Astrocyte (in vitro differentiated cells and primary cell): ENCODE measurements at regions not wholly inside any gene's neighbourhood (a gene's known extent, or its start where the extent isn't known, plus 50 kb on each side); places are given as distances from the start of the nearest gene placed in this dataset.

ENCODE experiments used
- DNase-seq: peaks from one replicate; pipeline ENCODE4 v3.0.0-alpha.2; 2010; ENCODE audit warnings: low read depth
- FAIRE-seq: peaks from 2 replicates; lab custom pipeline; 2011; peaks lifted over from hg19 to GRCh38; lab: Jason Lieb, UNC
- H2AFZ ChIP-seq: 2 replicates; pipeline ENCODE4 v1.6.0; 2012; ENCODE audit warnings: low read depth, low read length, inconsistent platforms
- H3K27ac ChIP-seq: 2 replicates; pipeline ENCODE4 v1.5.1; 2011; ENCODE audit warnings: low read depth, low read length, inconsistent platforms
- H3K27me3 ChIP-seq: 2 replicates; pipeline ENCODE4 v1.6.0; 2011; ENCODE audit warnings: low read length, inconsistent platforms; ENCODE audit not compliant: insufficient read depth
- H3K36me3 ChIP-seq: 2 replicates; pipeline ENCODE4 v1.5.1; 2011; ENCODE audit warnings: low read length, inconsistent platforms; ENCODE audit not compliant: insufficient read depth
- H3K4me1 ChIP-seq: 2 replicates; pipeline ENCODE4 v1.5.1; 2011; ENCODE audit warnings: low read length, inconsistent platforms; ENCODE audit not compliant: insufficient read depth
- H3K4me2 ChIP-seq: 2 replicates; pipeline ENCODE4 v1.6.0; 2012; ENCODE audit warnings: low read length, inconsistent platforms
- H3K4me3 ChIP-seq: 2 replicates; pipeline ENCODE4 v1.5.1; 2011; ENCODE audit warnings: low read depth, mild to moderate bottlenecking, low read length, inconsistent platforms; ENCODE audit not compliant: insufficient read depth
- H3K79me2 ChIP-seq: 2 replicates; pipeline ENCODE4 v1.6.0; 2012; ENCODE audit warnings: mild to moderate bottlenecking, low read length, inconsistent platforms; ENCODE audit not compliant: insufficient read depth
- H3K9ac ChIP-seq: 2 replicates; pipeline ENCODE4 v1.6.0; 2012; ENCODE audit warnings: mild to moderate bottlenecking, low read length, inconsistent platforms
- H3K9me3 ChIP-seq: 2 replicates; pipeline ENCODE4 v1.5.1; 2012; ENCODE audit warnings: low read depth, mild to moderate bottlenecking, low read length, inconsistent platforms; ENCODE audit not compliant: insufficient read depth
- H4K20me1 ChIP-seq: 2 replicates; pipeline ENCODE4 v1.6.0; 2012; ENCODE audit warnings: low read length, inconsistent platforms; ENCODE audit not compliant: insufficient read depth
- H3K27ac Mint-ChIP-seq: one replicate; pipeline ENCODE4 v1.8.0; 2021; ENCODE audit warnings: mild to moderate bottlenecking, mixed read lengths; ENCODE audit not compliant: unreplicated experiment
- H3K27me3 Mint-ChIP-seq: one replicate; pipeline ENCODE4 v1.8.0; 2021; ENCODE audit warnings: low read depth, mixed read lengths; ENCODE audit not compliant: unreplicated experiment
- H3K36me3 Mint-ChIP-seq: one replicate; pipeline ENCODE4 v1.8.0; 2021; ENCODE audit warnings: low read depth, mixed read lengths; ENCODE audit not compliant: unreplicated experiment
- H3K4me1 Mint-ChIP-seq: one replicate; pipeline ENCODE4 v1.8.0; 2021; ENCODE audit warnings: low read depth, mixed read lengths; ENCODE audit not compliant: unreplicated experiment
- H3K4me3 Mint-ChIP-seq: one replicate; pipeline ENCODE4 v1.8.0; 2021; ENCODE audit warnings: mild to moderate bottlenecking, moderate library complexity, mixed read lengths; ENCODE audit not compliant: unreplicated experiment
- H3K9me3 Mint-ChIP-seq: one replicate; pipeline ENCODE4 v1.8.0; 2021; ENCODE audit warnings: mild to moderate bottlenecking, mixed read lengths; ENCODE audit not compliant: unreplicated experiment
- EZH2 ChIP-seq: IDR thresholded peaks from 2 replicates; pipeline ENCODE4 v1.6.1; 2012; ENCODE audit warnings: mild to moderate bottlenecking, low read length, inconsistent platforms; ENCODE audit not compliant: insufficient read depth
- TF ChIP-seq, protein P1 (sequence below): IDR thresholded peaks from 2 replicates; pipeline ENCODE4 v1.5.1; 2011; ENCODE audit warnings: low read depth, mild to moderate bottlenecking, inconsistent platforms, low read length, moderate library complexity; ENCODE audit not compliant: insufficient read depth

DNA sequence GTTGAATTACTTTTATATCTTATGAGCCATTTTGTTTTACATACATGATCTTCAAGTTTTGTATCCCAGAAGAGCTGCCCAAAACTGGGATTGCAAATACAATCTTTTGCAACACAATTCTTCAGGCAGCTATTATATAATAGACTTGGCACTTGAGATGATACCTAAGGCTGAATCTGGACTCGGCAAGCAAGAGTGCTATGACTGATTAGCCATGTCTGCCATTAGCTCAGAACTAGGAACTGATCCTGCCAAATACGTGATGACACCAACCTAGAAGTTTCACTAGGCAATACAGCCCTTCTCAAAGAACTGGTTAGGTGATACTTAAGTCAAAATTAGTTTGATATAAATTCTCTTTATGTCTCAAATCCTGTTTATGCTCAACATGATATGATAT is 619.6 kb downstream of the CPS1 start:
- no peak for FAIRE-seq

DNA sequence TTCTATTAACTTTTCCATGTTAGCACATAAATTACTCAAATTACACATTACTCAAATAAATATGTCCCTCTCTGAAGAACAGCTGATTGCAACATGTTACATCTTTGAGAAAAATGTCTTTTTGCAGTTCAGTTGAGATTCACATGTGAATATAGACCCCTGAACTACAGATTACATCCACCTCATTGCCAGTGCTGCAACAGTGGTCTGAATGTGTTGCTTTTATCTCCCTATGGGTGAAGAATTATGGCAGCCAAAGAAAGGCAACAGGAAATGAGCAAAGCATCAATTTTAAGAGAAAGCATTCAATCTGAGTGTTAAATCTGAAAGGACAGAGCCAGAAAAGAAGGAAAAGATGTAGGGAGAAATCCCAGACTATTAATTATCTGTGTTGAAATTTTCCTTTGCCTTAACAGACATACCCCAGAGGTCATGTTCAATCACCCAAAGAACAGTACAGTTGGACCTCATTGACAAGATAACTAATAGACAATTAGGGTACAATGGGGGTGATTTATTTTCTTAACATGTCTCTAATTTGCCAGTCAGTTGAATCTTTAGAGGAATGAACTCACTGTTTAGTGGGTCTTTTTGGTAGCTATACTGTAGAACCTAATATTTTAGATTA is 620.2 kb downstream of the CPS1 start:
- H3K4me2 ChIP-seq: no peak overlapping the region
- H3K79me2 ChIP-seq: no peaks in the 10 kb centered on the region
- FAIRE-seq: no peak
- no peak overlapping the region for H2AFZ ChIP-seq
- no peak for DNase-seq
- H3K4me1 ChIP-seq: no peaks in the 10 kb centered on the region
- H3K27ac ChIP-seq: no peak overlapping the region
- no peak overlapping the region for H3K4me3 ChIP-seq
- H3K36me3 Mint-ChIP-seq: no peaks in the 10 kb centered on the region
- no peaks in the 10 kb centered on the region for H4K20me1 ChIP-seq
- no peak overlapping the region for H3K9ac ChIP-seq
- no peaks in the 10 kb centered on the region for H3K27me3 Mint-ChIP-seq
- H3K27ac Mint-ChIP-seq: no peak overlapping the region
- H3K9me3 Mint-ChIP-seq: no peaks in the 10 kb centered on the region
- H3K36me3 ChIP-seq: no peaks in the 10 kb centered on the region
- no peak overlapping the region for H3K4me3 Mint-ChIP-seq
- H3K27me3 ChIP-seq: no peaks in the 10 kb centered on the region
- H3K9me3 ChIP-seq: no peaks in the 10 kb centered on the region
- TF ChIP-seq, protein P1, sequence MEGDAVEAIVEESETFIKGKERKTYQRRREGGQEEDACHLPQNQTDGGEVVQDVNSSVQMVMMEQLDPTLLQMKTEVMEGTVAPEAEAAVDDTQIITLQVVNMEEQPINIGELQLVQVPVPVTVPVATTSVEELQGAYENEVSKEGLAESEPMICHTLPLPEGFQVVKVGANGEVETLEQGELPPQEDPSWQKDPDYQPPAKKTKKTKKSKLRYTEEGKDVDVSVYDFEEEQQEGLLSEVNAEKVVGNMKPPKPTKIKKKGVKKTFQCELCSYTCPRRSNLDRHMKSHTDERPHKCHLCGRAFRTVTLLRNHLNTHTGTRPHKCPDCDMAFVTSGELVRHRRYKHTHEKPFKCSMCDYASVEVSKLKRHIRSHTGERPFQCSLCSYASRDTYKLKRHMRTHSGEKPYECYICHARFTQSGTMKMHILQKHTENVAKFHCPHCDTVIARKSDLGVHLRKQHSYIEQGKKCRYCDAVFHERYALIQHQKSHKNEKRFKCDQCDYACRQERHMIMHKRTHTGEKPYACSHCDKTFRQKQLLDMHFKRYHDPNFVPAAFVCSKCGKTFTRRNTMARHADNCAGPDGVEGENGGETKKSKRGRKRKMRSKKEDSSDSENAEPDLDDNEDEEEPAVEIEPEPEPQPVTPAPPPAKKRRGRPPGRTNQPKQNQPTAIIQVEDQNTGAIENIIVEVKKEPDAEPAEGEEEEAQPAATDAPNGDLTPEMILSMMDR: no peak
- TF ChIP-seq EZH2: no peak
- no peaks in the 10 kb centered on the region for H3K4me1 Mint-ChIP-seq

More for the DNA sequence above, 619.6 kb downstream of the CPS1 start:
- Mint-ChIP-seq H3K4me1 (no peaks in the 10 kb centered on the region), H3K27ac (no peak overlapping the region), H3K4me3 (no peak overlapping the region), H3K27me3 (no peaks in the 10 kb centered on the region), H3K36me3 (no peaks in the 10 kb centered on the region), H3K9me3 (no peaks in the 10 kb centered on the region)
- no peaks in the 10 kb centered on the region for H3K9me3 ChIP-seq
- no peaks in the 10 kb centered on the region for H3K27me3 ChIP-seq
- H3K4me2 ChIP-seq: no peak overlapping the region
- no peak overlapping the region for H2AFZ ChIP-seq
- H3K4me3 ChIP-seq: no peak overlapping the region
- H3K27ac ChIP-seq: no peak overlapping the region
- H3K4me1 ChIP-seq: no peaks in the 10 kb centered on the region
- DNase-seq: no peak
- H3K79me2 ChIP-seq: no peaks in the 10 kb centered on the region
- no peaks in the 10 kb centered on the region for H4K20me1 ChIP-seq
- TF ChIP-seq, protein P1: no peak
- TF ChIP-seq EZH2: no peak
- H3K9ac ChIP-seq: no peak overlapping the region
- no peaks in the 10 kb centered on the region for H3K36me3 ChIP-seq

DNA sequence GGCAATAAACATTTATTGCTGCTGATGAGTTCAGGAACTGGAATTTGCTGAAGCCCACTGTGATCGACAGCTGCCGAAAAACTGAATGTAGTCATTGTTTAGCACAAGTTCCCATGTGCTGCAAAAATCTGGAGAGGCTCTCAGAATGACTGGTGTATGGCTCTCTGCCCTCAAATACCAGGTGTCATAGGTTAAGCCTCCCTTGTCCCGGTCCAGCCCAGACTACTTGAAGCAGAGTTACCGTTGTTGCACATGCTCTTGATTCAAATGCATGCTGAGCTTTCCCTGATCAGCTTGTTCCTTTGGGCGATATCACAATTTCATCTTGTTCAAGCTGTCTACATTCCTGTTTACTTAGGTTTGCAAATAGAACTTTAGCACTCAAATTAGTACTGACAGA is 625.2 kb downstream of the CPS1 start:
- no peak overlapping the region for H3K27ac Mint-ChIP-seq
- H3K9me3 Mint-ChIP-seq: no peaks in the 10 kb centered on the region
- H3K36me3 Mint-ChIP-seq: no peaks in the 10 kb centered on the region
- no peaks in the 10 kb centered on the region for H3K36me3 ChIP-seq
- no peaks in the 10 kb centered on the region for H3K79me2 ChIP-seq
- TF ChIP-seq EZH2: no peak
- TF ChIP-seq, protein P1: no peak
- no peaks in the 10 kb centered on the region for H3K4me1 Mint-ChIP-seq
- H2AFZ ChIP-seq: no peak overlapping the region
- no peak overlapping the region for H3K4me2 ChIP-seq
- no peaks in the 10 kb centered on the region for H3K4me1 ChIP-seq
- H3K4me3 ChIP-seq: no peak overlapping the region
- no peaks in the 10 kb centered on the region for H3K27me3 Mint-ChIP-seq
- H3K27me3 ChIP-seq: no peaks in the 10 kb centered on the region
- no peaks in the 10 kb centered on the region for H4K20me1 ChIP-seq
- H3K4me3 Mint-ChIP-seq: no peak overlapping the region
- no peak overlapping the region for H3K27ac ChIP-seq
- no peaks in the 10 kb centered on the region for H3K9me3 ChIP-seq
- DNase-seq: peak; percentile 6
- no peak for FAIRE-seq
- H3K9ac ChIP-seq: no peak overlapping the region
